RWPE1 (cell line): ENCODE measurements at regions not wholly inside any gene's neighbourhood (a gene's known extent, or its start where the extent isn't known, plus 50 kb on each side); places are given as distances from the start of the nearest gene placed in this dataset.

Source experiments
- CTCF ChIA-PET: fragments of 350-600 bp; sonication (Branson Sonifier 250); formaldehyde crosslinking; extraction: SDS; loops from one replicate; lab custom pipeline; 2021; lab: Yijun Ruan, JAX
- POLR2A ChIA-PET: fragments of 400-600 bp; formaldehyde crosslinking; extraction: SDS; loops from one replicate; lab custom pipeline; 2020; ENCODE audit warnings: antibody characterized with exemption; ENCODE audit not compliant: low non-redundant PET; lab: Yijun Ruan, JAX
- DNase-seq: peaks from one replicate; pipeline ENCODE4 v3.0.0; 2012; ENCODE audit warnings: low spot score
- H3K27ac ChIP-seq: fragments of 450-650 bp; 2 replicates; pipeline ENCODE4 v1.5.1; 2017
- TF ChIP-seq, protein P1 (sequence below): fragments of 450-650 bp; conservative IDR thresholded peaks from 2 replicates; pipeline ENCODE4 v1.5.1; 2017; ENCODE audit warnings: low read depth, mild to moderate bottlenecking

DNA sequence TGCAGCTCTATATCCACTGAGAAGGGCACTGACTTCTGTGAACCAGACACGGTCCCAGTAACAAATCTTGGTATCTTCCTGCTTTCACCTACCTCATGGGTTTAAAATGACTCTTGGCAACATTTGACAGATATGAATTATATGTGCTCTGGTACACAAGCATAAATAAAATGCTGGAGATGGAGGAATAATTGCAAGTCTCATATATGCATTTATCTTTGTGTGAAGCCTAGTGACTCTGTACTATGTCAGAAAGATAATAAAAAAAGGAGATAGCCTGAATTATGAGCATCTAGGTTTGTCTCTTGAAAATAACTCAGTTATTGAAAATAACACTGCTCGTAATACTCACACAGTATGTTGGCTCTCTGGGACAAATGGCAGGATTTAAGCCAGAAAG lies 167.1 kb upstream of the CRBN start:
- TF ChIP-seq, protein P1, sequence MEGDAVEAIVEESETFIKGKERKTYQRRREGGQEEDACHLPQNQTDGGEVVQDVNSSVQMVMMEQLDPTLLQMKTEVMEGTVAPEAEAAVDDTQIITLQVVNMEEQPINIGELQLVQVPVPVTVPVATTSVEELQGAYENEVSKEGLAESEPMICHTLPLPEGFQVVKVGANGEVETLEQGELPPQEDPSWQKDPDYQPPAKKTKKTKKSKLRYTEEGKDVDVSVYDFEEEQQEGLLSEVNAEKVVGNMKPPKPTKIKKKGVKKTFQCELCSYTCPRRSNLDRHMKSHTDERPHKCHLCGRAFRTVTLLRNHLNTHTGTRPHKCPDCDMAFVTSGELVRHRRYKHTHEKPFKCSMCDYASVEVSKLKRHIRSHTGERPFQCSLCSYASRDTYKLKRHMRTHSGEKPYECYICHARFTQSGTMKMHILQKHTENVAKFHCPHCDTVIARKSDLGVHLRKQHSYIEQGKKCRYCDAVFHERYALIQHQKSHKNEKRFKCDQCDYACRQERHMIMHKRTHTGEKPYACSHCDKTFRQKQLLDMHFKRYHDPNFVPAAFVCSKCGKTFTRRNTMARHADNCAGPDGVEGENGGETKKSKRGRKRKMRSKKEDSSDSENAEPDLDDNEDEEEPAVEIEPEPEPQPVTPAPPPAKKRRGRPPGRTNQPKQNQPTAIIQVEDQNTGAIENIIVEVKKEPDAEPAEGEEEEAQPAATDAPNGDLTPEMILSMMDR, result no peak
- H3K27ac ChIP-seq, result no peak overlapping the region
- CTCF ChIA-PET, result no interaction called here
- DNase-seq, result no peak
- POLR2A ChIA-PET, result no interaction called here

DNA sequence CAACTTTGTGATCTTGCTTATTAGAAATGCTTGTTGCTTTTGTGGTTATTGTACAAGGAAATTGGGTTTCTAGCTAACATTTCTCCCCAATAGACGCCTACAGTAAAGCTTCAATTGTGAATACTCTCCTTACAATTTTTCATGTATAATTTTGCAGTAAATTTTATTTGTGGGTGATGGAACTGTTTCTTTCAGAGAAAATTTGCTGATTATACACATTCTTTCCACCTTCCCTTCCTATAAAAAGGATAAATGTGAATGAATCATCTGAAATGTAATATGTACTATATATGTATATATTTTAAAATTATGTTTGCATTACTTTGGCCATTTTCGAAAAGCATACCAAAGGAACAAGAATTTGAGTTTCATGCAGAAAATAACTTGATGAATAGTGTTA lies 162.7 kb upstream of the CRBN start:
- ChIA-PET POLR2A (no interaction called here), CTCF (no interaction called here)
- H3K27ac ChIP-seq, result no peak overlapping the region
- no peak for DNase-seq
- TF ChIP-seq, protein P1, result no peak

DNA sequence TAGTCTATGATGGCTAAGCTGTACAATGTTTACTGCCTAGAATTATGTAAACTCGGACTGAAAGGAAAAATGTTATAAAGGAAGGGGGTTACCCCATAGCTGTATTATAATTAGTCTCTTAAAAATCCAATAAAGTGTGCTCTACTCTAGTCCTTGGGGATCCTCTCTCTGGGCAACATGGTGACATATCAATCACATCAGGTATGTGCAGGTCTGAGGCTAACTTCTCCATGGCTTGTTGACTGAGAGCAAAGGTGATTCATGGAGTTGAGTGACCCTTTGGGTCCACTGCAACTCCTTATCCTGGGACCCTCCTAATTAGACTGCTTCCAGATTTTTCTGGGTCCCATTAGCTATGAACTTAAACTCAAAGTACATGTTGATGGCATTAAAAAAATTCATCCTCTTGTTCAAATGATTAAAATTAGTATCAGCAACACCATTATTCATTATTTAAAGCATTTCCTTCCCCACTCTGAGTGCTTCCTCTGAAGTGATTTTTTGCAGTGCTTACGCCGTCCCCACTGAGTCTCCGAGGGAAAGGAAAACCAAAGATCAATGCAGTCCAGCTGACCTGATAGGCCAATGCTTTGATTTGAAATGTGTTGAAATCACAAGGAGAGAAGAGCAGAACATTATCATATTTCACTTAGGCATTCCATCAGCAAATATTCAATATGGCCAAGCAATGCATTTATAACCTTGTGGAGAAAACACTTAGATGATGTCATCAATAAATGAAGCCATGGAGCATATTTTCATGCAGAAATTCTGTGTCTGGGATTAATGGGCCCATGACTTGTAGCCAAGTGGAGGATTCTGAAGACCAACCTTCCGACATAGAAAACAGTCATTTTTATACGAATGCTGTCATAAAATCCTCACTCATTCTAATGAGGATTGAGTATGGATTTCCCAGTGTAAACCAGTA lies 161.7 kb upstream of the CRBN start:
- DNase-seq, result no peak
- POLR2A ChIA-PET, result no interaction called here
- H3K27ac ChIP-seq, result no peak overlapping the region
- CTCF ChIA-PET, result no interaction called here
- TF ChIP-seq, protein P1, result no peak

DNA sequence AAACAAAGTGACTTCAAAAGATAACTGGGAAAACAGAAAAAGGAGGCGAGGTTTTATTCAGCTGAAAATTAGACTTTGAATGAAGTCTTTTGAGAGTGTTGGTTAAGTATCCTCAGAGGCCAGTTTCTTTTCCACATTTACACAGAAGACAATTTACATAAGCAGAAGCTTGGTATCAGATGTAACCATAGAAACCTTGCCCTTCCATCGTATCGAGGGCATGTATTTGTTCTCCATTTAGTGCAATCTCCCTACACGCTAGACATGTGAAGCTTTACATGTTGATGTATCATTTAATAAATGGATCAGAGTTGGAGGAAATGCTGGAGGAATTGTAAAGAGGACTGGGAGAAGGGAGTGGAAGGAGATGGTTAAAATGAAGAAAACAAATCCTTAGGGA lies 161.0 kb upstream of the CRBN start:
- no peak overlapping the region for H3K27ac ChIP-seq
- DNase-seq, result no peak
- TF ChIP-seq, protein P1, result no peak
- ChIA-PET CTCF (no interaction called here), POLR2A (no interaction called here)

DNA sequence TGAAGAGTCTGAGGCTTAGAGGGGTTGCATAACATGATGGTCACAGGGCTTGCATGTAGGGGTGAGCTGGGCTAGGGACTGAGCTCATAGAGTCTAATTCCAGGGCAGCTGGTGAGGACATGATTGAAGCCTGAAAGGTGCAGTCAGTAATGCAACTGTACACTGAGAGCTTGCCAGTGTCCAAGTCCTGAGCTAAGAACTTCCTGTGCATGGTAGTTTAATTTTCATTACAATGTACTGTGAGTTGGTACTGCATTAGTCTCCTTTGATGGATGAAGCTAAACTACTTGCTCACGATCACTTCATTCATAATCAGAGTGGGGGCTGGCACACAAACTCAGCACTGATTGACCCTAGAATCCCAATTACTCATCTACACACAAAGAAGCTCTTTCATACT lies 156.4 kb upstream of the CRBN start:
- TF ChIP-seq, protein P1, result no peak
- ChIA-PET CTCF (no interaction called here), POLR2A (no interaction called here)
- no peak overlapping the region for H3K27ac ChIP-seq
- DNase-seq, result no peak

- TF ChIP-seq, protein P1, result no peak
- H3K27ac ChIP-seq, result no peak overlapping the region
- ChIA-PET CTCF (no interaction called here), POLR2A (no interaction called here)
- no peak for DNase-seq
These were observed 155.0 kb upstream of the CRBN start for GRCh38 chr3:3334491-3334890.
